ENCODE measurements at regions not wholly inside any gene's neighbourhood (a gene's known extent, or its start where the extent isn't known, plus 50 kb on each side); places are given as distances from the start of the nearest gene placed in this dataset.

- TF ChIP-seq GATA2 (IDR thresholded peaks at IDR 0.05; ENCODE audit: low read depth, low read length) = no peak
- TF ChIP-seq GATA3 (IDR thresholded peaks at IDR 0.05; ENCODE audit: low read depth, low read length) = no peak
These were observed 50.5 kb upstream of the GUCY1A1 start for GRCh38 chr4:155616117-155616516.

GRCh38 chr4:155615081-155615887 lies 51.4 kb upstream of the GUCY1A1 start:
- no peak for TF ChIP-seq GATA2 (IDR thresholded peaks at IDR 0.05; ENCODE audit: low read depth, low read length)
- no peak for TF ChIP-seq GATA3 (IDR thresholded peaks at IDR 0.05; ENCODE audit: low read depth, low read length)

- TF ChIP-seq GATA3 (IDR thresholded peaks at IDR 0.05; ENCODE audit: low read depth, low read length) (no peak), GATA2 (IDR thresholded peaks at IDR 0.05; ENCODE audit: low read depth, low read length) (no peak)
These were observed 52.4 kb upstream of the GUCY1A1 start for GRCh38 chr4:155614111-155614762.

GRCh38 chr4:155612074-155612473 lies 54.6 kb upstream of the GUCY1A1 start:
- no peak for TF ChIP-seq GATA2 (IDR thresholded peaks at IDR 0.05; ENCODE audit: low read depth, low read length)
- no peak for TF ChIP-seq GATA3 (IDR thresholded peaks at IDR 0.05; ENCODE audit: low read depth, low read length)

- TF ChIP-seq GATA2 (IDR thresholded peaks at IDR 0.05; ENCODE audit: low read depth, low read length) = no peak
- TF ChIP-seq GATA3 (IDR thresholded peaks at IDR 0.05; ENCODE audit: low read depth, low read length) = no peak
These were observed 55.1 kb upstream of the GUCY1A1 start for GRCh38 chr4:155611501-155611900.

GRCh38 chr4:155610143-155610542 lies 56.5 kb upstream of the GUCY1A1 start:
- TF ChIP-seq GATA2 (IDR thresholded peaks at IDR 0.05; ENCODE audit: low read depth, low read length) = no peak
- TF ChIP-seq GATA3 (IDR thresholded peaks at IDR 0.05; ENCODE audit: low read depth, low read length) = no peak

GRCh38 chr4:155609455-155610059 lies 57.1 kb upstream of the GUCY1A1 start:
- TF ChIP-seq GATA3 (IDR thresholded peaks at IDR 0.05; ENCODE audit: low read depth, low read length) (no peak), GATA2 (IDR thresholded peaks at IDR 0.05; ENCODE audit: low read depth, low read length) (no peak)

- TF ChIP-seq GATA2 (IDR thresholded peaks at IDR 0.05; ENCODE audit: low read depth, low read length) = no peak
- TF ChIP-seq GATA3 (IDR thresholded peaks at IDR 0.05; ENCODE audit: low read depth, low read length) = no peak
These were observed 58.3 kb upstream of the GUCY1A1 start for GRCh38 chr4:155608225-155608885.

- TF ChIP-seq GATA3 (IDR thresholded peaks at IDR 0.05; ENCODE audit: low read depth, low read length) = no peak
- TF ChIP-seq GATA2 (IDR thresholded peaks at IDR 0.05; ENCODE audit: low read depth, low read length) = no peak
These were observed 59.2 kb upstream of the GUCY1A1 start for GRCh38 chr4:155607481-155607880.

GRCh38 chr4:155604718-155605626 lies 61.7 kb upstream of the GUCY1A1 start:
- TF ChIP-seq GATA2 (IDR thresholded peaks at IDR 0.05; ENCODE audit: low read depth, low read length) (no peak), GATA3 (IDR thresholded peaks at IDR 0.05; ENCODE audit: low read depth, low read length) (no peak)

- no peak for TF ChIP-seq GATA3 (IDR thresholded peaks at IDR 0.05; ENCODE audit: low read depth, low read length)
- TF ChIP-seq GATA2 (IDR thresholded peaks at IDR 0.05; ENCODE audit: low read depth, low read length) = no peak
These were observed 63.2 kb upstream of the GUCY1A1 start for GRCh38 chr4:155603360-155603891.

- TF ChIP-seq GATA3 (IDR thresholded peaks at IDR 0.05; ENCODE audit: low read depth, low read length) (no peak), GATA2 (IDR thresholded peaks at IDR 0.05; ENCODE audit: low read depth, low read length) (no peak)
These were observed 64.1 kb upstream of the GUCY1A1 start for GRCh38 chr4:155602351-155603140.
